ENCODE measurements at regions not wholly inside any gene's neighbourhood (a gene's known extent, or its start where the extent isn't known, plus 50 kb on each side); places are given as distances from the start of the nearest gene placed in this dataset.

GRCh38 chr2:123738643-123739042, 286.4 kb upstream of the CNTNAP5 start:
- Histone ChIP-seq H3K4me3 (no peak overlapping the region), H3K27ac (no peak overlapping the region), H3K27me3 (no peaks in the 10 kb centered on the region), H3K4me1 (no peaks in the 10 kb centered on the region), H3K36me3 (ENCODE audit: low read depth, missing control alignments) (no peaks in the 10 kb centered on the region), H3K9me3 (no peaks in the 10 kb centered on the region)
- WGBS, 2 donors: 68 to 80% methylated on average over 1 of the region's 1 CpG
- TF ChIP-seq POLR2A (IDR thresholded peaks at IDR 0.05) (no peak), CTCF (IDR thresholded peaks at IDR 0.05) (no peak)
- intact Hi-C loops (cut with DNase I; ENCODE audit: low total_unique reads): no loop called here
- no peak for DNase-seq

DNA sequence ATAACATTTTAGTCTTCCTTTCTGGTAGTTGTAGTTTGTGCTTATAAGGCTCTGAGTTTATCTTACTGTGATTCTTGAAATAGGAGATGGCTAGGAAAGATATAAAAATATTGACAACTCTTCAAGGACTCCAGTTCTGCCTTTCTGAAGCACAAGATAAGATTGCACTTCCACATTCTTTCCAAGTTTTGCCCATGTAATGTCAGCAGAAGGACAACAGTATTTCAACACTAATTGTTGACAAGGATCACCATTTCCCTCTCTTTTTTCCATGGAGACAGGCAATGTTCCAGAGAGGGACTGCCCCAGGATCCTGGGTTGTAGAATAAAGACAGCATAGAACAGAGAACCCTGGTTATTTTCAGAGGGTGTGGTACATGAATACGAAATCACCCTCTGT, 279.1 kb upstream of the CNTNAP5 start:
- TF ChIP-seq CTCF (IDR thresholded peaks at IDR 0.05): no peak
- TF ChIP-seq POLR2A (IDR thresholded peaks at IDR 0.05): no peak
- WGBS, 2 donors: 83 to 94% methylated on average over 1 of the region's 1 CpG
- Histone ChIP-seq H3K27ac (no peak overlapping the region), H3K4me1 (no peaks in the 10 kb centered on the region), H3K4me3 (no peak overlapping the region), H3K36me3 (ENCODE audit: low read depth, missing control alignments) (no peaks in the 10 kb centered on the region), H3K27me3 (no peaks in the 10 kb centered on the region), H3K9me3 (no peaks in the 10 kb centered on the region)
- no peak for DNase-seq
- intact Hi-C loops (cut with DNase I; ENCODE audit: low total_unique reads): no loop called here

DNA sequence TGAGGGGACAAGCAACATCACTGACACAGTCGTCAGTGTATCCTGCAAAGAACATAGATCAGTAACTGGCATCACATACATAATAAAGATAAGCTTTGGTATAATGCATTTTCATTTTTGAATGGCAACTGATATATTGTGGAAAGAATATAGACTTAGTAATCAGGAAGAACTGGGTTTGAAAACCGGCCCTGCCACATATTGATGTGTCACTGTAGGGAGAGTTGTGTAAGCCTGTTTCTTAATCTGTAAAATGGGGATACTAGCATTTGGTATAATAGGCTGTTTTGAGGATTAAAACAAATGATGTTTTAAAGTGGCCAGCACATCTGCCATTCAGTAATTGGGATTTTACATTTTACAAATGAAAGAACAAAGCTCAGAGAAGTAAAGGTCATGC, 277.8 kb upstream of the CNTNAP5 start:
- no peak for TF ChIP-seq CTCF (IDR thresholded peaks at IDR 0.05)
- no peak for TF ChIP-seq POLR2A (IDR thresholded peaks at IDR 0.05)
- no peaks in the 10 kb centered on the region for H3K9me3 ChIP-seq
- intact Hi-C loops (cut with DNase I; ENCODE audit: low total_unique reads): no loop called here
- H3K4me1 ChIP-seq: no peaks in the 10 kb centered on the region
- WGBS, 2 donors: 86 to 88% methylated on average over 2 of the region's 2 CpGs
- H3K36me3 ChIP-seq (ENCODE audit: low read depth, missing control alignments): no peaks in the 10 kb centered on the region
- no peak for DNase-seq
- H3K27me3 ChIP-seq: no peaks in the 10 kb centered on the region
- H3K4me3 ChIP-seq: no peak overlapping the region
- no peak overlapping the region for H3K27ac ChIP-seq

DNA sequence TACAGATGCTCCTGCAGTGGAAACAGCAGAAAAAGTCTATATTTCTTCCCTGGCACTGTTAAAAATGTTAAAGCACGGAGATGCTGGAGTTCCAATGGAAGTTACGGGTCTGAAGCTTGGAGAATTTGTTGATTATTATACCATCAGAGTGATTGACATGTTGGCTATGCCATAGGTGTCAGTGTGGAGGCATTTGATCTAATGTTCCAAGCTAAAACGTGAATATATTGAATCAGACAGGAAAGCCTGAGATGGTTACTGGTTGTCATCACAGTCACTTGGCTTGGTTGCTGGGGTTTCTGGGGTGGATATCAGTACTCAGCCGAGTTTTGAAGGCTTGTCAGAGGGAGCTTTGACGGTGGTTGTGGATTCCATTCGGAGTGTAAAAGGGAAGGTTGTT, 262.9 kb upstream of the CNTNAP5 start:
- Histone ChIP-seq H3K27me3 (no peaks in the 10 kb centered on the region), H3K27ac (no peak overlapping the region), H3K9me3 (no peaks in the 10 kb centered on the region), H3K4me1 (no peaks in the 10 kb centered on the region), H3K36me3 (ENCODE audit: low read depth, missing control alignments) (no peaks in the 10 kb centered on the region), H3K4me3 (no peak overlapping the region)
- WGBS, 2 donors: 58 to 76% methylated on average over 6 of the region's 6 CpGs
- no peak for DNase-seq
- TF ChIP-seq CTCF (IDR thresholded peaks at IDR 0.05) (no peak), POLR2A (IDR thresholded peaks at IDR 0.05) (no peak)
- intact Hi-C loops (cut with DNase I; ENCODE audit: low total_unique reads): no loop called here

DNA sequence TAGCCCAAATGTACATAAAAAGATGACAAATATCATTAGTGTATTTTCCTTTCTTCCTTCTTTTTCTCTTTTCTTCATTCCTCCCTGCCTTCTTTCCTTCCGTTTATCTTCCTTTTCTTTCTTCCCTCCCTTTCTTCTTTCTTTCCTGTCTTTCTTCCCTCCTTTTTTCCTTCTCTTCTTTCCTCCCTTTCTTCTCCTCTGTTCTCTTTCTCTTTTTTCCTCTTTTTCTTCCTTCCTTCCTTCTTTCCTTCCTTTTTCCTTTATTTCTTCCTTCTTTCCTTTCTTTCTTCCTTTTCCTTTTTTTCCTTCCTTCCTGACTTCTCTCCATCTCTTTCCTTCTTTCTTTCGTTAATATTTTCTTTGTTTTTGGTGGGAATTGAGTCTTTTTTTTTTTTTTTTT, 256.9 kb upstream of the CNTNAP5 start:
- 83 to 88% methylated on average over 2 of the region's 2 CpGs for whole genome bisulfite sequencing, 2 donors
- Histone ChIP-seq H3K27ac (no peak overlapping the region), H3K36me3 (ENCODE audit: low read depth, missing control alignments) (no peaks in the 10 kb centered on the region), H3K27me3 (no peaks in the 10 kb centered on the region), H3K9me3 (no peaks in the 10 kb centered on the region), H3K4me1 (no peaks in the 10 kb centered on the region), H3K4me3 (no peak overlapping the region)
- intact Hi-C loops (cut with DNase I; ENCODE audit: low total_unique reads): no loop called here
- DNase-seq: no peak
- TF ChIP-seq POLR2A (IDR thresholded peaks at IDR 0.05) (no peak), CTCF (IDR thresholded peaks at IDR 0.05) (no peak)
